Smooth muscle cell (in vitro differentiated cells): ENCODE measurements at regions not wholly inside any gene's neighbourhood (a gene's known extent, or its start where the extent isn't known, plus 50 kb on each side); places are given as distances from the start of the nearest gene placed in this dataset.

ENCODE experiments used
- DNase-seq: peaks from one replicate; lab custom pipeline; 2025; ENCODE audit not compliant: unreplicated experiment; lab: John Stamatoyannopoulos, UW
- H2AFZ ChIP-seq: fragments of 200-600 bp; sonication (generic); 2 replicates; pipeline ENCODE4 v1.6.0; 2016; ENCODE audit warnings: antibody characterized with exemption, low read depth, mild to moderate bottlenecking
- H3F3A ChIP-seq: fragments of 200-600 bp; sonication (generic); 2 replicates; pipeline ENCODE4 v1.6.0; 2017; ENCODE audit warnings: antibody characterized with exemption, low read depth
- H3K27ac ChIP-seq: fragments of 200-600 bp; sonication (generic); 2 replicates; pipeline ENCODE4 v1.5.1; 2016; ENCODE audit warnings: low read depth, mild to moderate bottlenecking
- H3K27me3 ChIP-seq: fragments of 200-600 bp; sonication (generic); 2 replicates; pipeline ENCODE4 v1.6.1; 2016; ENCODE audit warnings: low read depth, mild to moderate bottlenecking
- H3K36me3 ChIP-seq: fragments of 200-600 bp; sonication (generic); 2 replicates; pipeline ENCODE4 v1.5.1; 2016; ENCODE audit warnings: low read depth
- H3K4me1 ChIP-seq: fragments of 200-600 bp; sonication (generic); 2 replicates; pipeline ENCODE4 v1.5.1; 2016; ENCODE audit warnings: low read depth
- H3K4me2 ChIP-seq: fragments of 200-600 bp; sonication (generic); 2 replicates; pipeline ENCODE4 v1.6.0; 2016; ENCODE audit warnings: mild to moderate bottlenecking
- H3K4me3 ChIP-seq: fragments of 200-600 bp; sonication (generic); 2 replicates; pipeline ENCODE4 v1.5.1; 2016; ENCODE audit warnings: mild to moderate bottlenecking
- H3K79me2 ChIP-seq: fragments of 200-600 bp; sonication (generic); 2 replicates; pipeline ENCODE4 v1.6.0; 2016; ENCODE audit warnings: low read depth, mild to moderate bottlenecking
- H3K9ac ChIP-seq: fragments of 200-600 bp; sonication (generic); 2 replicates; pipeline ENCODE4 v1.6.0; 2016; ENCODE audit warnings: low read depth
- H3K9me3 ChIP-seq: fragments of 200-600 bp; sonication (generic); replicated peaks from 2 replicates; pipeline ENCODE4 v1.5.1; 2016; ENCODE audit warnings: low read depth
- H4K20me1 ChIP-seq: fragments of 200-600 bp; sonication (generic); 2 replicates; pipeline ENCODE4 v1.6.0; 2016; ENCODE audit warnings: low read depth
- CTCF ChIP-seq: fragments of 200-600 bp; sonication (generic); IDR thresholded peaks from 2 replicates; pipeline ENCODE4 v1.5.1; 2017; ENCODE audit warnings: borderline replicate concordance, mild to moderate bottlenecking, antibody characterized with exemption; ENCODE audit not compliant: insufficient read depth, poor library complexity, severe bottlenecking
- WGBS: methylation state at CpG from one replicate; pipeline ENCODE4 v1.1.7; 2016; ENCODE audit warnings: low lambda C conversion rate; 5-methylcytosine and 5-hydroxymethylcytosine counted together

GRCh38 chr1:187762118-187762517, 933.4 kb downstream of the PLA2G4A start:
- H3K36me3 ChIP-seq = no peaks in the 10 kb centered on the region
- H3K4me2 ChIP-seq = no peak overlapping the region
- TF ChIP-seq CTCF = no peak
- no peak overlapping the region for H3K27ac ChIP-seq
- H3K4me1 ChIP-seq = no peaks in the 10 kb centered on the region
- no peaks in the 10 kb centered on the region for H3K9me3 ChIP-seq
- H3F3A ChIP-seq = no peaks in the 10 kb centered on the region
- H2AFZ ChIP-seq = no peak overlapping the region
- H4K20me1 ChIP-seq = no peaks in the 10 kb centered on the region
- H3K79me2 ChIP-seq = no peaks in the 10 kb centered on the region
- H3K27me3 ChIP-seq = no peaks in the 10 kb centered on the region
- H3K9ac ChIP-seq = no peak overlapping the region
- WGBS = 29% methylated on average over 5 of the region's 5 CpGs
- H3K4me3 ChIP-seq = no peak overlapping the region
- no peak for DNase-seq

GRCh38 chr1:187763465-187763864, 934.7 kb downstream of the PLA2G4A start:
- DNase-seq = no peak
- no peak overlapping the region for H3K4me2 ChIP-seq
- H3K79me2 ChIP-seq = no peaks in the 10 kb centered on the region
- H3K36me3 ChIP-seq = no peaks in the 10 kb centered on the region
- H3K27ac ChIP-seq = no peak overlapping the region
- H3F3A ChIP-seq = no peaks in the 10 kb centered on the region
- H3K9ac ChIP-seq = no peak overlapping the region
- peak overlapping the region; percentile 69 for H2AFZ ChIP-seq
- no peaks in the 10 kb centered on the region for H3K4me1 ChIP-seq
- no peaks in the 10 kb centered on the region for H3K9me3 ChIP-seq
- no peaks in the 10 kb centered on the region for H4K20me1 ChIP-seq
- no peak for TF ChIP-seq CTCF
- no peak overlapping the region for H3K4me3 ChIP-seq
- no peaks in the 10 kb centered on the region for H3K27me3 ChIP-seq

DNA sequence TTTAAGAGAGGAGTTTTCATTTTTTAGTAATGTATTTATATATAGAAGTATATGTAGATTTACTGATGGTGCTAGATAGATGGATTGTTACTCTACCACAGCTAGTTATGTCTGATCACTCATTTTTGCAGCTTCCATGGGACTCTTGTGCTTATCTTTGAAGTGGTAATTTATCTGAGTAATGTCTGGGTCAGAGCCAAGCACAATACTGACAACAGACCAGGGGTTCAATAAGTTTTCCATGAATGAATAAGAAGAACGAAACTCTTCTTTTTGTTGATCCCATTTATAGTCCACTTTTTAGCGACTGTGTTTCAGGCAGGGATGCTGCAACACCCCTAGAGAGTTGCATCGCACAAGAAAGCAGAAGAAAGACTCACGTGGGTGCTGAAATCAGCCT, 935.2 kb downstream of the PLA2G4A start:
- Histone ChIP-seq H3K36me3 (no peaks in the 10 kb centered on the region), H3K27me3 (no peaks in the 10 kb centered on the region), H2AFZ (peak overlapping the region; percentile 69), H3K79me2 (no peaks in the 10 kb centered on the region), H3K4me1 (no peaks in the 10 kb centered on the region), H3K4me2 (no peak overlapping the region), H3K9ac (no peak overlapping the region), H3F3A (no peaks in the 10 kb centered on the region), H3K4me3 (no peak overlapping the region), H3K9me3 (no peaks in the 10 kb centered on the region), H4K20me1 (no peaks in the 10 kb centered on the region), H3K27ac (no peak overlapping the region)
- DNase-seq = no peak
- 64% methylated on average over 4 of the region's 4 CpGs for WGBS
- TF ChIP-seq CTCF = no peak

- no peaks in the 10 kb centered on the region for H3K4me1 ChIP-seq
- no peak overlapping the region for H2AFZ ChIP-seq
- WGBS = 91% methylated on average over 2 of the region's 2 CpGs
- H4K20me1 ChIP-seq = no peaks in the 10 kb centered on the region
- no peak overlapping the region for H3K4me3 ChIP-seq
- DNase-seq = no peak
- H3K27me3 ChIP-seq = no peaks in the 10 kb centered on the region
- no peak overlapping the region for H3K9ac ChIP-seq
- H3K4me2 ChIP-seq = no peak overlapping the region
- no peak for TF ChIP-seq CTCF
- H3K9me3 ChIP-seq = no peaks in the 10 kb centered on the region
- no peaks in the 10 kb centered on the region for H3K36me3 ChIP-seq
- no peaks in the 10 kb centered on the region for H3F3A ChIP-seq
- H3K27ac ChIP-seq = no peak overlapping the region
- no peaks in the 10 kb centered on the region for H3K79me2 ChIP-seq
These were observed 942.6 kb downstream of the PLA2G4A start for GRCh38 chr1:187771396-187771795.
